ENCODE measurements at regions not wholly inside any gene's neighbourhood (a gene's known extent, or its start where the extent isn't known, plus 50 kb on each side); places are given as distances from the start of the nearest gene placed in this dataset.
"Not testable (repeated sequence)": the region's sequence is repeated elsewhere in the genome, so short reads cannot be mapped to it uniquely, and the experiment has no call there.

- TF ChIP-seq, protein P1, sequence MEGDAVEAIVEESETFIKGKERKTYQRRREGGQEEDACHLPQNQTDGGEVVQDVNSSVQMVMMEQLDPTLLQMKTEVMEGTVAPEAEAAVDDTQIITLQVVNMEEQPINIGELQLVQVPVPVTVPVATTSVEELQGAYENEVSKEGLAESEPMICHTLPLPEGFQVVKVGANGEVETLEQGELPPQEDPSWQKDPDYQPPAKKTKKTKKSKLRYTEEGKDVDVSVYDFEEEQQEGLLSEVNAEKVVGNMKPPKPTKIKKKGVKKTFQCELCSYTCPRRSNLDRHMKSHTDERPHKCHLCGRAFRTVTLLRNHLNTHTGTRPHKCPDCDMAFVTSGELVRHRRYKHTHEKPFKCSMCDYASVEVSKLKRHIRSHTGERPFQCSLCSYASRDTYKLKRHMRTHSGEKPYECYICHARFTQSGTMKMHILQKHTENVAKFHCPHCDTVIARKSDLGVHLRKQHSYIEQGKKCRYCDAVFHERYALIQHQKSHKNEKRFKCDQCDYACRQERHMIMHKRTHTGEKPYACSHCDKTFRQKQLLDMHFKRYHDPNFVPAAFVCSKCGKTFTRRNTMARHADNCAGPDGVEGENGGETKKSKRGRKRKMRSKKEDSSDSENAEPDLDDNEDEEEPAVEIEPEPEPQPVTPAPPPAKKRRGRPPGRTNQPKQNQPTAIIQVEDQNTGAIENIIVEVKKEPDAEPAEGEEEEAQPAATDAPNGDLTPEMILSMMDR (IDR thresholded peaks at IDR 0.05): no peak
- ChIA-PET CTCF (no interaction called here), POLR2A (no interaction called here)
- no peak overlapping the region for H3K4me3 Mint-ChIP-seq
- no peaks in the 10 kb centered on the region for H3K4me1 Mint-ChIP-seq
- DNase-seq (no peak), ATAC-seq (ENCODE audit: low read depth) (no peak)
- H3K36me3 Mint-ChIP-seq (ENCODE audit: low read depth): no peaks in the 10 kb centered on the region
- no peak overlapping the region for H3K27ac Mint-ChIP-seq
- H3K9me3 Mint-ChIP-seq: peaks cover 4% of the 10 kb centered on the region
- no peaks in the 10 kb centered on the region for H3K27me3 Mint-ChIP-seq
- intact Hi-C loops (cut with micrococcal nuclease): no loop called here
These were observed 789.9 kb downstream of the IGSF11 start for GRCh38 chr3:118244761-118245160.

GRCh38 chr3:118245312-118245711, 789.3 kb downstream of the IGSF11 start:
- no peak for DNase-seq
- Mint-ChIP-seq H3K9me3 (peaks cover 4% of the 10 kb centered on the region), H3K4me3 (no peak overlapping the region), H3K36me3 (ENCODE audit: low read depth) (no peaks in the 10 kb centered on the region), H3K4me1 (no peaks in the 10 kb centered on the region), H3K27ac (no peak overlapping the region), H3K27me3 (no peaks in the 10 kb centered on the region)
- no peak for ATAC-seq (ENCODE audit: low read depth)
- ChIA-PET CTCF (no interaction called here), POLR2A (no interaction called here)
- TF ChIP-seq, protein P1 (IDR thresholded peaks at IDR 0.05): no peak
- intact Hi-C loops (cut with micrococcal nuclease): no loop called here

GRCh38 chr3:118258850-118259249, 775.8 kb downstream of the IGSF11 start:
- POLR2A ChIA-PET; H3K4me1 Mint-ChIP-seq; H3K9me3 Mint-ChIP-seq; H3K4me3 Mint-ChIP-seq; H3K27ac Mint-ChIP-seq; DNase-seq; ATAC-seq (ENCODE audit: low read depth); H3K36me3 Mint-ChIP-seq (ENCODE audit: low read depth); H3K27me3 Mint-ChIP-seq; CTCF ChIA-PET; intact Hi-C loops (cut with micrococcal nuclease): not testable (repeated sequence)

GRCh38 chr3:118262800-118263402, 771.7 kb downstream of the IGSF11 start:
- H3K4me3 Mint-ChIP-seq: no peak overlapping the region
- no peaks in the 10 kb centered on the region for H3K36me3 Mint-ChIP-seq (ENCODE audit: low read depth)
- H3K27ac Mint-ChIP-seq: no peak overlapping the region
- ChIA-PET CTCF (no interaction called here), POLR2A (no interaction called here)
- no peaks in the 10 kb centered on the region for H3K4me1 Mint-ChIP-seq
- DNase-seq (no peak), ATAC-seq (ENCODE audit: low read depth) (no peak)
- H3K27me3 Mint-ChIP-seq: no peaks in the 10 kb centered on the region
- H3K9me3 Mint-ChIP-seq: peaks cover 14% of the 10 kb centered on the region
- TF ChIP-seq, protein P1 (IDR thresholded peaks at IDR 0.05): no peak
- intact Hi-C loops (cut with micrococcal nuclease): no loop called here

GRCh38 chr3:118267588-118267987, 767.1 kb downstream of the IGSF11 start:
- intact Hi-C loops (cut with micrococcal nuclease): no loop called here
- Mint-ChIP-seq H3K4me1 (no peaks in the 10 kb centered on the region), H3K9me3 (peaks cover 17% of the 10 kb centered on the region), H3K4me3 (no peak overlapping the region), H3K27ac (no peak overlapping the region), H3K36me3 (ENCODE audit: low read depth) (no peaks in the 10 kb centered on the region), H3K27me3 (no peaks in the 10 kb centered on the region)
- CTCF ChIA-PET: no interaction called here
- DNase-seq (no peak), ATAC-seq (ENCODE audit: low read depth) (no peak)
- TF ChIP-seq, protein P1 (IDR thresholded peaks at IDR 0.05): no peak
- POLR2A ChIA-PET: no interaction called here

DNA sequence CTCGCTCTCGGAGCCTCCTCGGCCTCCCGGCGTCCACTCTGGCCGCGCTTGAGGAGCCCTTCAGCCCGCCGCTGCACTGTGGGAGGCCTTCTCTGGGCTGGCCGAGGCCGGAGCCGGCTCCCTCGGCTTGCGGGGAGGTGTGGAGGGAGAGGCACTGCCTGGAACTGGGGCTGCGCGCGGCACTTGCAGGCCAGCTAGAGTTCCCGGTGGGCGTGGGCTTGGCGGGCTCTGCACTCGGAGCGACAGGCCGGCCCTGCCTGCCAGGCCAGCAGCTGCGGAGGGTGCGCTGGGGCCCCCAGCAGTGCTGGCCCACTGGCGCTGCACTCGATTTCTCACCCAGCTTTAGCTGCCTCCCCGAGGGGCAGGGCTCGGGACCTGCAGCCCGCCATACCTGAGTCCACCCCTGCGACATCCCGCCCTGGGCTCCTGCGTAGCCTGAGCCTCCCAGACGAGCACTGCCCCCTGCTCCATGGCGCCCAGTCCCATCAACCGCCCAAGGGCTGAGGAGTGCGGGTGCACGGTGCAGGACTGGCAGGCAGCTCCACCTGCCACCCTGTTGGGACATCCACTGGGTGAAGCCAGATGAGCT, 765.0 kb downstream of the IGSF11 start:
- H3K9me3 Mint-ChIP-seq: peaks cover 17% of the 10 kb centered on the region

More for the DNA sequence above, 765.0 kb downstream of the IGSF11 start:
- CTCF ChIA-PET: no interaction called here
- POLR2A ChIA-PET: no interaction called here
- intact Hi-C loops (cut with micrococcal nuclease): no loop called here
- Mint-ChIP-seq H3K27ac (no peak overlapping the region), H3K27me3 (no peaks in the 10 kb centered on the region), H3K4me3 (no peak overlapping the region), H3K36me3 (ENCODE audit: low read depth) (no peaks in the 10 kb centered on the region), H3K4me1 (no peaks in the 10 kb centered on the region)
- DNase-seq (no peak), ATAC-seq (ENCODE audit: low read depth) (no peak)
- TF ChIP-seq, protein P1 (IDR thresholded peaks at IDR 0.05): no peak
